DND-41 (cell line): ENCODE measurements at regions not wholly inside any gene's neighbourhood (a gene's known extent, or its start where the extent isn't known, plus 50 kb on each side); places are given as distances from the start of the nearest gene placed in this dataset.

Experiments used
- ATAC-seq: fragments of 200-7000 bp; cut with Tn5 transposase; 3 replicates; pipeline ENCODE4 v1.9.1; 2021; ENCODE audit warnings: low read depth; ENCODE audit not compliant: insufficient read depth
- DNase-seq: peaks from one replicate; pipeline ENCODE4 v3.0.0-alpha.2; 2020
- H2AFZ ChIP-seq: 2 replicates; pipeline ENCODE4 v1.6.0; 2012; ENCODE audit warnings: low read depth, low read length
- H3K27ac ChIP-seq: 2 replicates; pipeline ENCODE4 v1.5.1; 2012; ENCODE audit warnings: low read length, inconsistent platforms
- H3K27me3 ChIP-seq: fragments of 200-600 bp; sonication (generic); 2 replicates; pipeline ENCODE4 v1.6.0; 2012; ENCODE audit warnings: low read length, mild to moderate bottlenecking, inconsistent platforms; ENCODE audit not compliant: insufficient read depth, poor library complexity
- H3K36me3 ChIP-seq: 2 replicates; pipeline ENCODE4 v1.5.1; 2012; ENCODE audit warnings: low read length, inconsistent platforms; ENCODE audit not compliant: insufficient read depth
- H3K4me1 ChIP-seq: 2 replicates; pipeline ENCODE4 v1.5.1; 2012; ENCODE audit warnings: mild to moderate bottlenecking, low read length; ENCODE audit not compliant: insufficient read depth
- H3K4me2 ChIP-seq: 2 replicates; pipeline ENCODE4 v1.6.0; 2012; ENCODE audit warnings: mild to moderate bottlenecking, moderate library complexity, low read length, inconsistent platforms; ENCODE audit not compliant: insufficient read depth
- H3K4me3 ChIP-seq, 2 experiments: fragments of 200-600 bp in 1 of 2; shearing (Covaris generic) in 1 of 2; 2 replicates each; pipeline ENCODE4 v1.5.1; 2012 to 2016; ENCODE audit warnings: inconsistent platforms in 2 of 2, low read length in 2 of 2, mild to moderate bottlenecking in 2 of 2, low read depth in 1 of 2, moderate library complexity in 1 of 2
- H3K79me2 ChIP-seq: 2 replicates; pipeline ENCODE4 v1.6.0; 2012; ENCODE audit warnings: low read length, inconsistent platforms; ENCODE audit not compliant: insufficient read depth
- H3K9ac ChIP-seq: 2 replicates; pipeline ENCODE4 v1.6.0; 2012; ENCODE audit warnings: low read depth, mild to moderate bottlenecking, inconsistent platforms, low read length, moderate library complexity
- H3K9me3 ChIP-seq: 2 replicates; pipeline ENCODE4 v1.5.1; 2012; ENCODE audit warnings: low read length, moderate library complexity, mild to moderate bottlenecking, inconsistent platforms; ENCODE audit not compliant: insufficient read depth, severe bottlenecking
- H4K20me1 ChIP-seq: 2 replicates; pipeline ENCODE4 v1.6.0; 2012; ENCODE audit warnings: low read length; ENCODE audit not compliant: insufficient read depth
- CTCF ChIP-seq: IDR thresholded peaks from 2 replicates; pipeline ENCODE4 v1.5.1; 2012; ENCODE audit warnings: borderline replicate concordance, low read length, moderate library complexity, mild to moderate bottlenecking; ENCODE audit not compliant: poor library complexity, severe bottlenecking; ENCODE audit errors: extremely low read depth
- EZH2 ChIP-seq: IDR thresholded peaks from 3 replicates; pipeline ENCODE4 v1.6.1; 2012; ENCODE audit warnings: borderline replicate concordance, low read depth, mild to moderate bottlenecking, moderate library complexity, low read length, inconsistent platforms; ENCODE audit not compliant: severe bottlenecking

GRCh38 chr12:125336246-125336645, 271.0 kb downstream of the AACS start:
- Histone ChIP-seq H2AFZ (no peak overlapping the region), H3K79me2 (no peaks in the 10 kb centered on the region), H3K4me1 (no peaks in the 10 kb centered on the region), H3K27me3 (peaks cover 16% of the 10 kb centered on the region), H3K36me3 (no peaks in the 10 kb centered on the region), H4K20me1 (no peaks in the 10 kb centered on the region), H3K27ac (no peak overlapping the region), H3K9me3 (no peaks in the 10 kb centered on the region), H3K4me2 (no peak overlapping the region), H3K9ac (no peak overlapping the region), H3K4me3 (no peak overlapping the region)
- DNase-seq: no peak
- ATAC-seq: no peak
- no peak for TF ChIP-seq CTCF
- TF ChIP-seq EZH2: no peak

GRCh38 chr12:125340791-125341190, 275.6 kb downstream of the AACS start:
- ATAC-seq: no peak
- TF ChIP-seq EZH2 (no peak), CTCF (no peak)
- Histone ChIP-seq H2AFZ (no peak overlapping the region), H3K27me3 (peaks cover 34% of the 10 kb centered on the region), H3K9ac (no peak overlapping the region), H3K9me3 (no peaks in the 10 kb centered on the region), H3K36me3 (no peaks in the 10 kb centered on the region), H3K4me3 (no peak overlapping the region), H3K79me2 (no peaks in the 10 kb centered on the region), H3K4me2 (no peak overlapping the region), H3K27ac (no peak overlapping the region), H4K20me1 (no peaks in the 10 kb centered on the region; the same call in 1 of the 2 replicates), H3K4me1 (no peaks in the 10 kb centered on the region)
- DNase-seq: no peak

DNA sequence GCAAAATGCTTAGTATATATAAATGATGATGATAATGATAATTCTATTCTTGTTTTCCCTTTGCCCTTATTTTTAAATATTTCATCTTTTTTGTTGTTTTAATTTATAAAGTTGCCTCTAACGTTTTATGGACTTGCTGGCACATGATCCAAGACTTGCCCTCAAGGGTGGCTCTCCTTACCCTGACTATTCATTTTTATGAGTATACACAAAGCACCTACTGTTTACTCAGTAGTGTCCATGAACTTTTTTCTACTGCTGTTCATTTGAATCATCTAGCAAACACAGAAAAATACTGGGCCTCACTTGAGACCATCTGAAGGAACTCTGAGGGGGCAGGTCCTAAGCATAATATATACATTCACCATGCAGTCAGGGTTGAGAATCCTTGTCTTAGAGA, 276.2 kb downstream of the AACS start:
- no peak for DNase-seq
- TF ChIP-seq EZH2: no peak
- TF ChIP-seq CTCF: no peak
- Histone ChIP-seq H3K4me2 (no peak overlapping the region), H3K9me3 (no peaks in the 10 kb centered on the region), H3K4me1 (no peaks in the 10 kb centered on the region), H4K20me1 (no peaks in the 10 kb centered on the region; the same call in 1 of the 2 replicates), H3K36me3 (no peaks in the 10 kb centered on the region), H3K27me3 (peaks cover 33% of the 10 kb centered on the region), H3K9ac (no peak overlapping the region), H2AFZ (no peak overlapping the region), H3K27ac (no peak overlapping the region), H3K79me2 (no peaks in the 10 kb centered on the region), H3K4me3 (no peak overlapping the region)
- ATAC-seq: no peak

DNA sequence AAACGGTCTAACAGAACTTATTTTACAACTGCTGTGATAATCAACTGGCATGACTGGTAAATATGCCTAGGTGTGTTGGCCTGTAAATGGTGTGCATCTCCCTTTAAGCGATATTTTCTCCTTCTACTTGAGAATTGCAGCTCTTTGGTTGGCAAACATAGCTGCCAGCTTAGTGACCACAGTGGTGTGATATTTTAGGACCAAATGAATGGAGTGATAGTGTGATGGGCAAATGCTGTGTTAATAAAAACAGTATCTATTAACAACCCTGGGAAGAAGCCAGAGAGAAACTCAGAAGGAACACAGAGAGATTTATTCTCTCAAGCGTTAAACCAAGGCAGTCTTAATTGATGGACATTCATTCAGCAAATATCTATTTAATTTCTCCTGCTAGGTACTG, 278.4 kb downstream of the AACS start:
- Histone ChIP-seq H3K4me3 (no peak overlapping the region), H3K27me3 (peaks cover 36% of the 10 kb centered on the region), H3K9me3 (no peaks in the 10 kb centered on the region), H3K4me2 (no peak overlapping the region), H3K4me1 (no peaks in the 10 kb centered on the region), H3K36me3 (no peaks in the 10 kb centered on the region), H3K79me2 (no peaks in the 10 kb centered on the region), H4K20me1 (no peaks in the 10 kb centered on the region; the same call in 1 of the 2 replicates), H3K27ac (no peak overlapping the region), H2AFZ (no peak overlapping the region), H3K9ac (no peak overlapping the region)
- DNase-seq (no peak), ATAC-seq (no peak)
- no peak for TF ChIP-seq CTCF
- TF ChIP-seq EZH2: no peak
